ENCODE measurements at regions not wholly inside any gene's neighbourhood (a gene's known extent, or its start where the extent isn't known, plus 50 kb on each side); places are given as distances from the start of the nearest gene placed in this dataset.

DNA sequence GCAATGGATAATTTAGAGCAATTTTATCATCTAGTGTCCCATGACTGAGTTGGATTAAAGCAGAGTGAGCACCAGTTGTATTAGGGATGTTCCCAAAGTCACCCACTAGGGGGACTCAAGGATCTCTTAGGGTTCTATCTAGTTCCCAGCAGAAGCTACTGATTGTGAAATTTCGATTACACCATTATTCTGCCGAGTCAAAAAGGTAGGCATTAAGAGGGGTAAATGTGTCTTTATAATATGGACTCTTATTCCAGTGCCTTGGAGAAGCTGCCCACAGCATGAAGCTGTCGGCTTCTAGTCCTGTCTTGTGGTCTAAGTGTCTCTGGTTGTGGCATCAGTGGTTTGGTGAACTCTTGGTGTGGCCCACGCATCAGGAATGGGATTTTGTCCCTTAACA lies 53.3 kb downstream of the RGS12 start:
- ATAC-seq = peak; percentile 99
- TF ChIP-seq, protein P1, sequence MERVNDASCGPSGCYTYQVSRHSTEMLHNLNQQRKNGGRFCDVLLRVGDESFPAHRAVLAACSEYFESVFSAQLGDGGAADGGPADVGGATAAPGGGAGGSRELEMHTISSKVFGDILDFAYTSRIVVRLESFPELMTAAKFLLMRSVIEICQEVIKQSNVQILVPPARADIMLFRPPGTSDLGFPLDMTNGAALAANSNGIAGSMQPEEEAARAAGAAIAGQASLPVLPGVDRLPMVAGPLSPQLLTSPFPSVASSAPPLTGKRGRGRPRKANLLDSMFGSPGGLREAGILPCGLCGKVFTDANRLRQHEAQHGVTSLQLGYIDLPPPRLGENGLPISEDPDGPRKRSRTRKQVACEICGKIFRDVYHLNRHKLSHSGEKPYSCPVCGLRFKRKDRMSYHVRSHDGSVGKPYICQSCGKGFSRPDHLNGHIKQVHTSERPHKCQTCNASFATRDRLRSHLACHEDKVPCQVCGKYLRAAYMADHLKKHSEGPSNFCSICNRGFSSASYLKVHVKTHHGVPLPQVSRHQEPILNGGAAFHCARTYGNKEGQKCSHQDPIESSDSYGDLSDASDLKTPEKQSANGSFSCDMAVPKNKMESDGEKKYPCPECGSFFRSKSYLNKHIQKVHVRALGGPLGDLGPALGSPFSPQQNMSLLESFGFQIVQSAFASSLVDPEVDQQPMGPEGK (CRISPR knock-in tag; IDR thresholded peaks at IDR 0.05; ENCODE audit: borderline replicate concordance) = no peak
- TF ChIP-seq, protein P2, sequence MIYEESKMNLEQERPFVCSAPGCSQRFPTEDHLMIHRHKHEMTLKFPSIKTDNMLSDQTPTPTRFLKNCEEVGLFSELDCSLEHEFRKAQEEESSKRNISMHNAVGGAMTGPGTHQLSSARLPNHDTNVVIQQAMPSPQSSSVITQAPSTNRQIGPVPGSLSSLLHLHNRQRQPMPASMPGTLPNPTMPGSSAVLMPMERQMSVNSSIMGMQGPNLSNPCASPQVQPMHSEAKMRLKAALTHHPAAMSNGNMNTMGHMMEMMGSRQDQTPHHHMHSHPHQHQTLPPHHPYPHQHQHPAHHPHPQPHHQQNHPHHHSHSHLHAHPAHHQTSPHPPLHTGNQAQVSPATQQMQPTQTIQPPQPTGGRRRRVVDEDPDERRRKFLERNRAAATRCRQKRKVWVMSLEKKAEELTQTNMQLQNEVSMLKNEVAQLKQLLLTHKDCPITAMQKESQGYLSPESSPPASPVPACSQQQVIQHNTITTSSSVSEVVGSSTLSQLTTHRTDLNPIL (CRISPR knock-in tag; IDR thresholded peaks at IDR 0.05; ENCODE audit: low read depth) = no peak
- TF ChIP-seq SNAI2 (CRISPR knock-in tag; IDR thresholded peaks at IDR 0.05) (no peak), ZFP3 (CRISPR knock-in tag; IDR thresholded peaks at IDR 0.05) (no peak), ARNTL (CRISPR knock-in tag; IDR thresholded peaks at IDR 0.05; ENCODE audit: borderline replicate concordance, low read depth) (no peak), ZNF565 (CRISPR knock-in tag; conservative IDR thresholded peaks at IDR 0.05; ENCODE audit: low read depth) (no peak), OSR1 (CRISPR knock-in tag; IDR thresholded peaks at IDR 0.05) (no peak), TOX (CRISPR knock-in tag; IDR thresholded peaks at IDR 0.05; ENCODE audit: borderline replicate concordance) (no peak), BACH2 (CRISPR knock-in tag; IDR thresholded peaks at IDR 0.05; ENCODE audit: borderline replicate concordance) (no peak), TCF4 (CRISPR knock-in tag; IDR thresholded peaks at IDR 0.05; ENCODE audit: borderline replicate concordance) (no peak), PPARA (CRISPR knock-in tag; IDR thresholded peaks at IDR 0.05; ENCODE audit: borderline replicate concordance) (no peak), ZFP30 (CRISPR knock-in tag; IDR thresholded peaks at IDR 0.05) (no peak), ZC3H10 (CRISPR knock-in tag; IDR thresholded peaks at IDR 0.05) (no peak), ZNF8 (CRISPR knock-in tag; IDR thresholded peaks at IDR 0.05) (no peak), ISL1 (CRISPR knock-in tag; IDR thresholded peaks at IDR 0.05) (no peak)
- TF ChIP-seq, protein P3, sequence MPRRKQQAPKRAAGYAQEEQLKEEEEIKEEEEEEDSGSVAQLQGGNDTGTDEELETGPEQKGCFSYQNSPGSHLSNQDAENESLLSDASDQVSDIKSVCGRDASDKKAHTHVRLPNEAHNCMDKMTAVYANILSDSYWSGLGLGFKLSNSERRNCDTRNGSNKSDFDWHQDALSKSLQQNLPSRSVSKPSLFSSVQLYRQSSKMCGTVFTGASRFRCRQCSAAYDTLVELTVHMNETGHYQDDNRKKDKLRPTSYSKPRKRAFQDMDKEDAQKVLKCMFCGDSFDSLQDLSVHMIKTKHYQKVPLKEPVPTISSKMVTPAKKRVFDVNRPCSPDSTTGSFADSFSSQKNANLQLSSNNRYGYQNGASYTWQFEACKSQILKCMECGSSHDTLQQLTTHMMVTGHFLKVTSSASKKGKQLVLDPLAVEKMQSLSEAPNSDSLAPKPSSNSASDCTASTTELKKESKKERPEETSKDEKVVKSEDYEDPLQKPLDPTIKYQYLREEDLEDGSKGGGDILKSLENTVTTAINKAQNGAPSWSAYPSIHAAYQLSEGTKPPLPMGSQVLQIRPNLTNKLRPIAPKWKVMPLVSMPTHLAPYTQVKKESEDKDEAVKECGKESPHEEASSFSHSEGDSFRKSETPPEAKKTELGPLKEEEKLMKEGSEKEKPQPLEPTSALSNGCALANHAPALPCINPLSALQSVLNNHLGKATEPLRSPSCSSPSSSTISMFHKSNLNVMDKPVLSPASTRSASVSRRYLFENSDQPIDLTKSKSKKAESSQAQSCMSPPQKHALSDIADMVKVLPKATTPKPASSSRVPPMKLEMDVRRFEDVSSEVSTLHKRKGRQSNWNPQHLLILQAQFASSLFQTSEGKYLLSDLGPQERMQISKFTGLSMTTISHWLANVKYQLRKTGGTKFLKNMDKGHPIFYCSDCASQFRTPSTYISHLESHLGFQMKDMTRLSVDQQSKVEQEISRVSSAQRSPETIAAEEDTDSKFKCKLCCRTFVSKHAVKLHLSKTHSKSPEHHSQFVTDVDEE (CRISPR knock-in tag; IDR thresholded peaks at IDR 0.05) = no peak

DNA sequence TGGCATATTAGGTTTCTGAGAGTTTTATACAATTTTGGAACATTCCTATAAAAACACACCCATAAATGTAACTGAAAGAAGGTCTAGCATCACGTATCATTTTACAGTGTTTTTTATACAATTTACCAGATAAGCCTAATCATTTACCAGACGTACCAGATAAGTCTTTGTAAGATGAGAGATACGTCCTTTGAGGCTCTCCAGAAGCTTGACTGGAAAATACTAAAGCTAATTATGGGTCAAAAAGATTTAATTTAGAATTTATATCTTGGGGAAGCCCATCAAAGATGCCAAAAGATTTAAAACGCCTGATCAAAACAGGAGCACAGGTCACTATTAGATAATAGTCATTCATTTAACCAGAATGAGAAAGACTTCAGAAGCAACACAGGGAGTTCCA lies 55.0 kb downstream of the RGS12 start:
- ATAC-seq = no peak
- TF ChIP-seq RARB (CRISPR knock-in tag; IDR thresholded peaks at IDR 0.05) (no peak), ZNF565 (CRISPR knock-in tag; conservative IDR thresholded peaks at IDR 0.05; ENCODE audit: low read depth) (no peak), ZFP30 (CRISPR knock-in tag; IDR thresholded peaks at IDR 0.05) (no peak), GLIS3 (CRISPR knock-in tag; IDR thresholded peaks at IDR 0.05) (0 out of 2 replicates have a peak, but pooled peaks have one; percentile 39), ISL1 (CRISPR knock-in tag; IDR thresholded peaks at IDR 0.05) (peak; percentile 47), OSR1 (CRISPR knock-in tag; IDR thresholded peaks at IDR 0.05) (no peak), CSDC2 (CRISPR knock-in tag; IDR thresholded peaks at IDR 0.05) (no peak), PPARA (CRISPR knock-in tag; IDR thresholded peaks at IDR 0.05; ENCODE audit: borderline replicate concordance) (no peak), ZNF70 (CRISPR knock-in tag; IDR thresholded peaks at IDR 0.05) (no peak), BACH2 (CRISPR knock-in tag; IDR thresholded peaks at IDR 0.05; ENCODE audit: borderline replicate concordance) (no peak), ZFP3 (CRISPR knock-in tag; IDR thresholded peaks at IDR 0.05) (no peak), ARNTL (CRISPR knock-in tag; IDR thresholded peaks at IDR 0.05; ENCODE audit: borderline replicate concordance, low read depth) (no peak), TOX (CRISPR knock-in tag; IDR thresholded peaks at IDR 0.05; ENCODE audit: borderline replicate concordance) (no peak), SNAI2 (CRISPR knock-in tag; IDR thresholded peaks at IDR 0.05) (peak; percentile 32; the same call in 1 of the 2 replicates), TCF4 (CRISPR knock-in tag; IDR thresholded peaks at IDR 0.05; ENCODE audit: borderline replicate concordance) (peak; percentile 99), ZC3H10 (CRISPR knock-in tag; IDR thresholded peaks at IDR 0.05) (no peak), ZNF8 (CRISPR knock-in tag; IDR thresholded peaks at IDR 0.05) (peak; percentile 27; the same call in 1 of the 2 replicates)
- TF ChIP-seq, protein P2 (CRISPR knock-in tag; IDR thresholded peaks at IDR 0.05; ENCODE audit: low read depth) = 0 out of 2 replicates have a peak, but pooled peaks have one; percentile 36
- TF ChIP-seq, protein P4, sequence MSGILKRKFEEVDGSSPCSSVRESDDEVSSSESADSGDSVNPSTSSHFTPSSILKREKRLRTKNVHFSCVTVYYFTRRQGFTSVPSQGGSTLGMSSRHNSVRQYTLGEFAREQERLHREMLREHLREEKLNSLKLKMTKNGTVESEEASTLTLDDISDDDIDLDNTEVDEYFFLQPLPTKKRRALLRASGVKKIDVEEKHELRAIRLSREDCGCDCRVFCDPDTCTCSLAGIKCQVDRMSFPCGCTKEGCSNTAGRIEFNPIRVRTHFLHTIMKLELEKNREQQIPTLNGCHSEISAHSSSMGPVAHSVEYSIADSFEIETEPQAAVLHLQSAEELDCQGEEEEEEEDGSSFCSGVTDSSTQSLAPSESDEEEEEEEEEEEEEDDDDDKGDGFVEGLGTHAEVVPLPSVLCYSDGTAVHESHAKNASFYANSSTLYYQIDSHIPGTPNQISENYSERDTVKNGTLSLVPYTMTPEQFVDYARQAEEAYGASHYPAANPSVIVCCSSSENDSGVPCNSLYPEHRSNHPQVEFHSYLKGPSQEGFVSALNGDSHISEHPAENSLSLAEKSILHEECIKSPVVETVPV (CRISPR knock-in tag; IDR thresholded peaks at IDR 0.05) = no peak
- TF ChIP-seq, protein P1 (CRISPR knock-in tag; IDR thresholded peaks at IDR 0.05; ENCODE audit: borderline replicate concordance) = no peak
- TF ChIP-seq, protein P3 (CRISPR knock-in tag; IDR thresholded peaks at IDR 0.05) = peak; percentile 95
- TF ChIP-seq, protein P5, sequence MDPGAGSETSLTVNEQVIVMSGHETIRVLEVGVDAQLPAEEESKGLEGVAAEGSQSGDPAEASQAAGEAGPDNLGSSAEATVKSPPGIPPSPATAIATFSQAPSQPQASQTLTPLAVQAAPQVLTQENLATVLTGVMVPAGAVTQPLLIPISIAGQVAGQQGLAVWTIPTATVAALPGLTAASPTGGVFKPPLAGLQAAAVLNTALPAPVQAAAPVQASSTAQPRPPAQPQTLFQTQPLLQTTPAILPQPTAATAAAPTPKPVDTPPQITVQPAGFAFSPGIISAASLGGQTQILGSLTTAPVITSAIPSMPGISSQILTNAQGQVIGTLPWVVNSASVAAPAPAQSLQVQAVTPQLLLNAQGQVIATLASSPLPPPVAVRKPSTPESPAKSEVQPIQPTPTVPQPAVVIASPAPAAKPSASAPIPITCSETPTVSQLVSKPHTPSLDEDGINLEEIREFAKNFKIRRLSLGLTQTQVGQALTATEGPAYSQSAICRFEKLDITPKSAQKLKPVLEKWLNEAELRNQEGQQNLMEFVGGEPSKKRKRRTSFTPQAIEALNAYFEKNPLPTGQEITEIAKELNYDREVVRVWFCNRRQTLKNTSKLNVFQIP (CRISPR knock-in tag; IDR thresholded peaks at IDR 0.05; ENCODE audit: borderline replicate concordance, low read depth) = no peak
